IMR-90 (cell line): ENCODE measurements at regions not wholly inside any gene's neighbourhood (a gene's known extent, or its start where the extent isn't known, plus 50 kb on each side); places are given as distances from the start of the nearest gene placed in this dataset.

Experiments used
- ATAC-seq: fragments of 200-7000 bp; cut with Tn5 transposase; 2 replicates; pipeline ENCODE4 v1.9.1; 2020; ENCODE audit warnings: low read depth, mild to moderate bottlenecking, moderate library complexity
- BruUV-seq: library from RNA; stranded (reverse); fragments of 400-500 nt; replicated peaks from 2 replicates; lab custom pipeline; 2021; lab: Mats Ljungman, UMichigan
- CTCF ChIA-PET: fragments of 300-600 bp; formaldehyde crosslinking; extraction: SDS; loops from one replicate; lab custom pipeline; 2021; ENCODE audit warnings: antibody characterized with exemption; lab: Yijun Ruan, JAX
- POLR2A ChIA-PET: fragments of 300-600 bp; sonication (Branson Sonifier 250); formaldehyde crosslinking; loops from one replicate; lab custom pipeline; 2022; ENCODE audit warnings: antibody characterized with exemption; ENCODE audit not compliant: unreplicated experiment; lab: Charles Lee
- DNase-seq: peaks from one replicate; pipeline ENCODE4 v3.0.0; 2013
- H2AFZ ChIP-seq: replicated peaks from 2 replicates; pipeline ENCODE3; 2013; ENCODE audit warnings: low read length, mild to moderate bottlenecking; ENCODE audit not compliant: poor library complexity
- H2AK5ac ChIP-seq: 2 replicates; pipeline ENCODE4 v1.6.1; 2013; ENCODE audit warnings: low read depth, low read length, inconsistent platforms
- H2AK9ac ChIP-seq: replicated peaks from 2 replicates; pipeline ENCODE3; 2013; ENCODE audit warnings: mild to moderate bottlenecking, low read depth, low read length, moderate library complexity; ENCODE audit not compliant: poor library complexity
- H2BK120ac ChIP-seq: 2 replicates; pipeline ENCODE4 v1.6.1; 2013; ENCODE audit warnings: low read depth, low read length, inconsistent platforms
- H2BK15ac ChIP-seq: 3 replicates; pipeline ENCODE4 v1.6.1; 2013; ENCODE audit warnings: low read depth, low read length, inconsistent platforms
- H2BK20ac ChIP-seq: 2 replicates; pipeline ENCODE4 v1.6.1; 2013; ENCODE audit warnings: low read depth, mild to moderate bottlenecking, inconsistent platforms, low read length, moderate library complexity
- H2BK5ac ChIP-seq: 2 replicates; pipeline ENCODE4 v1.6.1; 2013; ENCODE audit warnings: mild to moderate bottlenecking, low read depth, low read length, inconsistent platforms; ENCODE audit not compliant: poor library complexity, severe bottlenecking
- H3K14ac ChIP-seq: replicated peaks from 2 replicates; pipeline ENCODE4 v1.6.1; 2013; ENCODE audit warnings: low read depth, low read length, inconsistent platforms
- H3K18ac ChIP-seq: 2 replicates; pipeline ENCODE4 v1.6.1; 2013; ENCODE audit warnings: low read depth, low read length, control low read depth
- H3K23ac ChIP-seq: 2 replicates; pipeline ENCODE4 v1.6.1; 2013; ENCODE audit warnings: low read depth, low read length, inconsistent platforms
- H3K27ac ChIP-seq: 2 replicates; pipeline ENCODE4 v1.5.1; 2013; ENCODE audit warnings: mild to moderate bottlenecking, control low read depth, low read length; ENCODE audit not compliant: insufficient read depth
- H3K27me3 ChIP-seq: 2 replicates; pipeline ENCODE4 v1.6.1; 2013; ENCODE audit warnings: low read length; ENCODE audit not compliant: control insufficient read depth, insufficient read depth
- H3K36me3 ChIP-seq: 2 replicates; pipeline ENCODE4 v1.6.1; 2013; ENCODE audit warnings: low read length, mixed read lengths; ENCODE audit not compliant: control insufficient read depth, insufficient read depth
- H3K4ac ChIP-seq: 2 replicates; pipeline ENCODE4 v1.6.1; 2013; ENCODE audit warnings: low read depth, low read length, inconsistent platforms
- H3K4me1 ChIP-seq: 2 replicates; pipeline ENCODE4 v1.6.1; 2013; ENCODE audit warnings: low read length, mixed read lengths; ENCODE audit not compliant: control insufficient read depth, insufficient read depth
- H3K4me2 ChIP-seq: 2 replicates; pipeline ENCODE4 v1.6.1; 2013; ENCODE audit warnings: low read depth, mild to moderate bottlenecking, control low read depth, low read length, moderate library complexity
- H3K4me3 ChIP-seq: 2 replicates; pipeline ENCODE4 v1.5.1; 2013; ENCODE audit warnings: low read depth, mild to moderate bottlenecking, control low read depth, low read length, moderate library complexity; ENCODE audit not compliant: insufficient read depth
- H3K56ac ChIP-seq: 2 replicates; pipeline ENCODE4 v1.6.1; 2013; ENCODE audit warnings: low read length, inconsistent platforms; ENCODE audit not compliant: insufficient read depth; ENCODE audit errors: extremely low read depth
- H3K79me1 ChIP-seq, 2 experiments: 2 replicates each; pipeline ENCODE4 v1.6.1; 2013; ENCODE audit warnings: low read length in 2 of 2, inconsistent platforms in 1 of 2, low read depth in 1 of 2
- H3K9ac ChIP-seq: 2 replicates; pipeline ENCODE4 v1.6.1; 2013; ENCODE audit warnings: low read depth, low read length, control low read depth
- H3K9me1 ChIP-seq: 2 replicates; pipeline ENCODE4 v1.6.1; 2013; ENCODE audit warnings: low read length, inconsistent platforms; ENCODE audit not compliant: insufficient read depth
- H3K9me3 ChIP-seq: 2 replicates; pipeline ENCODE4 v1.6.1; 2013; ENCODE audit warnings: low read length; ENCODE audit not compliant: control insufficient read depth, insufficient read depth
- H4K20me1 ChIP-seq: 2 replicates; pipeline ENCODE4 v1.6.1; 2013; ENCODE audit warnings: low read length, inconsistent platforms; ENCODE audit not compliant: insufficient read depth
- H4K5ac ChIP-seq: 2 replicates; pipeline ENCODE4 v1.6.1; 2013; ENCODE audit warnings: mild to moderate bottlenecking, low read depth, low read length, control low read depth
- H4K8ac ChIP-seq, 2 experiments: 2 replicates each; pipeline ENCODE4 v1.6.1; 2013; ENCODE audit warnings: low read depth in 2 of 2, low read length in 2 of 2, control low read depth in 1 of 2, inconsistent platforms in 1 of 2
- H4K91ac ChIP-seq: 2 replicates; pipeline ENCODE4 v1.6.1; 2013; ENCODE audit warnings: low read depth, low read length, inconsistent platforms; ENCODE audit not compliant: insufficient read depth
- BHLHE40 ChIP-seq: fragments of 150-350 bp; IDR thresholded peaks from 2 replicates; pipeline ENCODE4 v1.6.1; 2016; ENCODE audit warnings: mild to moderate bottlenecking, low read depth, low read length
- CEBPB ChIP-seq: IDR thresholded peaks from 2 replicates; pipeline ENCODE4 v1.6.1; 2012; ENCODE audit warnings: low read depth, low read length, improper control_type of control experiment
- CHD1 ChIP-seq: IDR thresholded peaks from 2 replicates; pipeline ENCODE4 v1.6.1; 2012; ENCODE audit warnings: low read depth, low read length, improper control_type of control experiment
- CTCF ChIP-seq: conservative IDR thresholded peaks from 2 replicates; pipeline ENCODE4 v1.5.1; 2012; ENCODE audit warnings: mild to moderate bottlenecking, low read depth, low read length, improper control_type of control experiment
- FOS ChIP-seq: fragments of 150-350 bp; IDR thresholded peaks from 2 replicates; pipeline ENCODE4 v1.6.1; 2016; ENCODE audit warnings: low read depth, low read length
- MAFK ChIP-seq: IDR thresholded peaks from 2 replicates; pipeline ENCODE4 v1.6.1; 2012; ENCODE audit warnings: low read depth, low read length, improper control_type of control experiment
- MAZ ChIP-seq: IDR thresholded peaks from 2 replicates; pipeline ENCODE4 v1.6.1; 2012; ENCODE audit warnings: low read depth, mild to moderate bottlenecking, low read length, improper control_type of control experiment, moderate library complexity, borderline replicate concordance
- MXI1 ChIP-seq: IDR thresholded peaks from 2 replicates; pipeline ENCODE4 v1.6.1; 2012; ENCODE audit warnings: low read depth, mild to moderate bottlenecking, low read length, moderate library complexity, borderline replicate concordance
- NFE2L2 ChIP-seq: fragments of 150-350 bp; IDR thresholded peaks from 2 replicates; pipeline ENCODE4 v1.6.1; 2016; ENCODE audit warnings: low read depth, mild to moderate bottlenecking, low read length
- POLR2A ChIP-seq: IDR thresholded peaks from 2 replicates; pipeline ENCODE4 v1.6.1; 2012; ENCODE audit warnings: mild to moderate bottlenecking, low read depth, low read length
- RAD21 ChIP-seq: IDR thresholded peaks from 2 replicates; pipeline ENCODE4 v1.6.1; 2012; ENCODE audit warnings: low read length, improper control_type of control experiment
- RCOR1 ChIP-seq: IDR thresholded peaks from 2 replicates; pipeline ENCODE4 v1.6.1; 2012; ENCODE audit warnings: mild to moderate bottlenecking, low read length, improper control_type of control experiment; ENCODE audit not compliant: insufficient replicate concordance
- RFX5 ChIP-seq: IDR thresholded peaks from 2 replicates; pipeline ENCODE4 v1.8.0; 2012; ENCODE audit warnings: low read depth, mild to moderate bottlenecking, low read length, moderate library complexity
- SMC3 ChIP-seq: fragments of 150-350 bp; IDR thresholded peaks from 2 replicates; pipeline ENCODE4 v1.6.1; 2016; ENCODE audit warnings: low read depth, mild to moderate bottlenecking, antibody characterized with exemption, low read length, moderate library complexity
- WGBS, 2 experiments: methylation state at CpG; one replicate each; pipeline versions ENCODE4 v1.1.5 to v1.1.7; 2013; ENCODE audit warnings: missing lambda C conversion rate in 2 of 2; ENCODE audit not compliant: insufficient read length in 1 of 2; ENCODE audit errors: extremely low coverage in 2 of 2; 5-methylcytosine and 5-hydroxymethylcytosine counted together
- dilution Hi-C: fragments of 300-500 bp; cut with HindIII; formaldehyde crosslinking; loops from one replicate; pipeline ENCODE4 v1.14.3; 2018; ENCODE audit warnings: low sequenced_read_pairs; ENCODE audit not compliant: unreplicated experiment
- in situ Hi-C: fragments of 300-500 bp; cut with MboI; formaldehyde crosslinking; loops from 3 replicates; pipeline ENCODE4 v1.14.3; 2019; ENCODE audit warnings: low sequenced_read_pairs, inconsistent platforms, mixed read lengths
- intact Hi-C: fragments of 100-400 bp; cut with micrococcal nuclease; formaldehyde crosslinking; loops from 2 replicates; pipeline ENCODE4 v1.10.0; 2022
- TF ChIP-seq, protein P1 (sequence below): fragments of 150-350 bp; IDR thresholded peaks from 2 replicates; pipeline ENCODE4 v1.6.1; 2017; ENCODE audit warnings: mild to moderate bottlenecking, antibody characterized with exemption, low read length, low read depth
- TF ChIP-seq, protein P2 (sequence below): fragments of 150-350 bp; IDR thresholded peaks from 2 replicates; pipeline ENCODE4 v1.6.1; 2016; ENCODE audit warnings: low read depth, mild to moderate bottlenecking, low read length, moderate library complexity, borderline replicate concordance

- TF ChIP-seq BHLHE40 (no peak), POLR2A (no peak), FOS (no peak), MAZ (no peak), RCOR1 (no peak), RFX5 (no peak), MXI1 (no peak), NFE2L2 (no peak), CHD1 (no peak), SMC3 (no peak), MAFK (no peak), CEBPB (no peak), CTCF (no peak), RAD21 (no peak)
- TF ChIP-seq, protein P1, sequence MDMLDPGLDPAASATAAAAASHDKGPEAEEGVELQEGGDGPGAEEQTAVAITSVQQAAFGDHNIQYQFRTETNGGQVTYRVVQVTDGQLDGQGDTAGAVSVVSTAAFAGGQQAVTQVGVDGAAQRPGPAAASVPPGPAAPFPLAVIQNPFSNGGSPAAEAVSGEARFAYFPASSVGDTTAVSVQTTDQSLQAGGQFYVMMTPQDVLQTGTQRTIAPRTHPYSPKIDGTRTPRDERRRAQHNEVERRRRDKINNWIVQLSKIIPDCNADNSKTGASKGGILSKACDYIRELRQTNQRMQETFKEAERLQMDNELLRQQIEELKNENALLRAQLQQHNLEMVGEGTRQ = no peak
- TF ChIP-seq, protein P2, sequence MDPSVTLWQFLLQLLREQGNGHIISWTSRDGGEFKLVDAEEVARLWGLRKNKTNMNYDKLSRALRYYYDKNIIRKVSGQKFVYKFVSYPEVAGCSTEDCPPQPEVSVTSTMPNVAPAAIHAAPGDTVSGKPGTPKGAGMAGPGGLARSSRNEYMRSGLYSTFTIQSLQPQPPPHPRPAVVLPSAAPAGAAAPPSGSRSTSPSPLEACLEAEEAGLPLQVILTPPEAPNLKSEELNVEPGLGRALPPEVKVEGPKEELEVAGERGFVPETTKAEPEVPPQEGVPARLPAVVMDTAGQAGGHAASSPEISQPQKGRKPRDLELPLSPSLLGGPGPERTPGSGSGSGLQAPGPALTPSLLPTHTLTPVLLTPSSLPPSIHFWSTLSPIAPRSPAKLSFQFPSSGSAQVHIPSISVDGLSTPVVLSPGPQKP = no peak
- ChIA-PET POLR2A (no interaction called here), CTCF (interaction anchor here (0.8 kb wide), 1 partner anchor 475 kb away, joined by 9 read pairs; no protein-coding TSS in a partner anchor)
- in situ Hi-C loops (no loop called here), intact Hi-C loops (no loop called here), dilution Hi-C loops (no loop called here)
- H4K91ac ChIP-seq = no peak overlapping the region
- H4K5ac ChIP-seq = no peak overlapping the region
- DNase-seq (no peak), ATAC-seq (no peak)
- no peak overlapping the region for H3K4me2 ChIP-seq
- H3K9me3 ChIP-seq = peaks cover 4% of the 10 kb centered on the region; the same call in 1 of the 2 replicates
- no peak overlapping the region for H2BK120ac ChIP-seq
- H3K4ac ChIP-seq = no peak overlapping the region
- BruUV-seq = no TSS peak
- no peaks in the 10 kb centered on the region for H3K9me1 ChIP-seq
- H4K8ac ChIP-seq = no peak overlapping the region
- H2AK5ac ChIP-seq = no peak overlapping the region
- no peak overlapping the region for H3K27ac ChIP-seq
- no peaks in the 10 kb centered on the region for H3K79me1 ChIP-seq
- H3K4me3 ChIP-seq = no peak overlapping the region
- WGBS, 2 experiments = no CpG with 5 or more reads among the region's 2 CpGs
- H3K36me3 ChIP-seq = no peaks in the 10 kb centered on the region
- no peak overlapping the region for H3K14ac ChIP-seq
- no peaks in the 10 kb centered on the region for H3K27me3 ChIP-seq
- H4K20me1 ChIP-seq = no peaks in the 10 kb centered on the region
- H3K4me1 ChIP-seq = no peaks in the 10 kb centered on the region
- no peak overlapping the region for H3K23ac ChIP-seq
- H3K56ac ChIP-seq = no peak overlapping the region
- H2AFZ ChIP-seq = no peak overlapping the region
- no peak overlapping the region for H3K18ac ChIP-seq
- no peak overlapping the region for H2BK20ac ChIP-seq
- H2BK15ac ChIP-seq = no peak overlapping the region
- H3K9ac ChIP-seq = no peak overlapping the region
- no peak overlapping the region for H2AK9ac ChIP-seq
- no peak overlapping the region for H2BK5ac ChIP-seq
Observed at GRCh38 chr2:193703411-193703810, 1508.7 kb upstream of the TMEFF2 start.
